ENCODE measurements at regions not wholly inside any gene's neighbourhood (a gene's known extent, or its start where the extent isn't known, plus 50 kb on each side); places are given as distances from the start of the nearest gene placed in this dataset.

GRCh38 chr2:128544321-128545037, 225.8 kb upstream of the HS6ST1 start:
- DNase-seq: no peak

GRCh38 chr2:128545085-128545484, 226.4 kb upstream of the HS6ST1 start:
- Histone ChIP-seq H3K27me3 (no peaks in the 10 kb centered on the region), H3K27ac (no peak overlapping the region), H3K4me3 (no peak overlapping the region), H3K9me3 (no peaks in the 10 kb centered on the region), H3K36me3 (no peaks in the 10 kb centered on the region), H3K4me1 (peaks cover 0 to 10% (median 0%) of the 10 kb centered on the region in 4 donors)
- ATAC-seq (no peak), DNase-seq (no peak)
- intact Hi-C loops (cut with DNase I): no loop called here
- 69% methylated on average over 2 of the region's 5 CpGs for WGBS (ENCODE audit: insufficient coverage, low coverage, low lambda C conversion rate, missing lambda C conversion rate)
- TF ChIP-seq CTCF (IDR thresholded peaks at IDR 0.05): no peak
- no peak for TF ChIP-seq POLR2A (IDR thresholded peaks at IDR 0.05)

More at GRCh38 chr2:128544321-128545037, 225.8 kb upstream of the HS6ST1 start:
- no peak for TF ChIP-seq POLR2A (IDR thresholded peaks at IDR 0.05)
- TF ChIP-seq CTCF (IDR thresholded peaks at IDR 0.05): no peak
- Histone ChIP-seq H3K4me1 (peaks cover 0 to 10% (median 0%) of the 10 kb centered on the region in 4 donors), H3K9me3 (no peaks in the 10 kb centered on the region), H3K4me3 (no peak overlapping the region), H3K27me3 (no peaks in the 10 kb centered on the region), H3K36me3 (no peaks in the 10 kb centered on the region), H3K27ac (no peak overlapping the region)
- 97% methylated on average over 6 of the region's 16 CpGs for WGBS (ENCODE audit: insufficient coverage, low coverage, low lambda C conversion rate, missing lambda C conversion rate)
- intact Hi-C loops (cut with DNase I): no loop called here
- no peak for ATAC-seq

- H3K4me3 ChIP-seq: no peak overlapping the region
- DNase-seq (no peak), ATAC-seq (no peak)
- H3K4me1 ChIP-seq: peaks cover 0 to 10% (median 0%) of the 10 kb centered on the region in 4 donors
- no peaks in the 10 kb centered on the region for H3K27me3 ChIP-seq
- H3K27ac ChIP-seq: no peak overlapping the region
- TF ChIP-seq POLR2A (IDR thresholded peaks at IDR 0.05): no peak
- TF ChIP-seq CTCF (IDR thresholded peaks at IDR 0.05): no peak
- H3K36me3 ChIP-seq: no peaks in the 10 kb centered on the region
- intact Hi-C loops (cut with DNase I): no loop called here
- no peaks in the 10 kb centered on the region for H3K9me3 ChIP-seq
- WGBS (ENCODE audit: insufficient coverage, low coverage, low lambda C conversion rate, missing lambda C conversion rate): 90% methylated on average over 6 of the region's 7 CpGs
Observed at GRCh38 chr2:128545829-128546228, 227.2 kb upstream of the HS6ST1 start.

- TF ChIP-seq CTCF (IDR thresholded peaks at IDR 0.05) (no peak), POLR2A (IDR thresholded peaks at IDR 0.05) (no peak)
- WGBS (ENCODE audit: insufficient coverage, low coverage, low lambda C conversion rate, missing lambda C conversion rate): 50% methylated on average over 2 of the region's 3 CpGs
- no peak for DNase-seq
Observed at GRCh38 chr2:128547667-128548066, 229.0 kb upstream of the HS6ST1 start.

More at GRCh38 chr2:128547667-128548066, 229.0 kb upstream of the HS6ST1 start:
- H3K27ac ChIP-seq: no peak overlapping the region
- H3K4me1 ChIP-seq: no peaks in the 10 kb centered on the region
- no peak overlapping the region for H3K4me3 ChIP-seq
- no peaks in the 10 kb centered on the region for H3K27me3 ChIP-seq
- no peaks in the 10 kb centered on the region for H3K9me3 ChIP-seq
- intact Hi-C loops (cut with DNase I): no loop called here
- ATAC-seq: no peak
- no peaks in the 10 kb centered on the region for H3K36me3 ChIP-seq

Measured in right lobe of liver (tissue), 6 donors.